HG03159 (cell line): ENCODE measurements at regions not wholly inside any gene's neighbourhood (a gene's known extent, or its start where the extent isn't known, plus 50 kb on each side); places are given as distances from the start of the nearest gene placed in this dataset.
"Not testable (repeated sequence)": the region's sequence is repeated elsewhere in the genome, so short reads cannot be mapped to it uniquely, and the experiment has no call there.

Experiments used
- ATAC-seq: cut with Tn5 transposase; IDR thresholded peaks from one replicate; pipeline ENCODE4 v1.9.1; 2021; ENCODE audit warnings: mild to moderate bottlenecking, moderate library complexity; ENCODE audit not compliant: unreplicated experiment

GRCh38 chr6:4677011-4677750 is 99.0 kb upstream of the CDYL start:
- no peak for ATAC-seq

- ATAC-seq, result no peak
Measured at GRCh38 chr6:4676016-4676415, 100.2 kb upstream of the CDYL start.

GRCh38 chr6:4675121-4675520 is 101.1 kb upstream of the CDYL start:
- ATAC-seq, result no peak

- ATAC-seq, result no peak
Measured at GRCh38 chr6:4673861-4674260, 102.3 kb upstream of the CDYL start.

GRCh38 chr6:4672772-4673171 is 103.4 kb upstream of the CDYL start:
- ATAC-seq, result no peak

- no peak for ATAC-seq
Measured at GRCh38 chr6:4671587-4672115, 104.6 kb upstream of the CDYL start.

GRCh38 chr6:4670824-4671409 is 105.3 kb upstream of the CDYL start:
- no peak for ATAC-seq

GRCh38 chr6:4670290-4670689 is 105.9 kb upstream of the CDYL start:
- ATAC-seq, result no peak

GRCh38 chr6:4668271-4669179 is 107.7 kb upstream of the CDYL start:
- no peak for ATAC-seq

- no peak for ATAC-seq
Measured at GRCh38 chr6:4667591-4667990, 108.6 kb upstream of the CDYL start.

- no peak for ATAC-seq
Measured at GRCh38 chr6:4666886-4667513, 109.2 kb upstream of the CDYL start.

- ATAC-seq, result no peak
Measured at GRCh38 chr6:4665489-4666417, 110.5 kb upstream of the CDYL start.

- ATAC-seq, result no peak
Measured at GRCh38 chr6:4664911-4665310, 111.3 kb upstream of the CDYL start.

- no peak for ATAC-seq
Measured at GRCh38 chr6:4664117-4664626, 112.0 kb upstream of the CDYL start.

- ATAC-seq, result no peak
Measured at GRCh38 chr6:4662886-4663285, 113.3 kb upstream of the CDYL start.

- no peak for ATAC-seq
Measured at GRCh38 chr6:4661391-4661790, 114.8 kb upstream of the CDYL start.

GRCh38 chr6:4660377-4661321 is 115.6 kb upstream of the CDYL start:
- ATAC-seq, result no peak

GRCh38 chr6:4659719-4660118 is 116.5 kb upstream of the CDYL start:
- not testable (repeated sequence) for ATAC-seq

- ATAC-seq, result no peak
Measured at GRCh38 chr6:4658486-4658885, 117.7 kb upstream of the CDYL start.
